ENCODE measurements at regions not wholly inside any gene's neighbourhood (a gene's known extent, or its start where the extent isn't known, plus 50 kb on each side); places are given as distances from the start of the nearest gene placed in this dataset.

- H2AFZ ChIP-seq (ENCODE audit: low read length) = no peak overlapping the region
- intact Hi-C loops (cut with micrococcal nuclease; ENCODE audit: unreplicated experiment) = no loop called here
These were observed 136.5 kb upstream of the TBL1XR1 start for GRCh38 chr3:177333533-177334520.

GRCh38 chr3:177334803-177335202 lies 137.5 kb upstream of the TBL1XR1 start:
- no TSS peak for BruUV-seq (replicated peaks)
- ChIA-PET CTCF (ENCODE audit: low intra/inter-chr PET ratio, low total read pairs) (no interaction called here), POLR2A (no interaction called here)
- Histone ChIP-seq H3K79me2 (ENCODE audit: insufficient read depth, low read length) (no peaks in the 10 kb centered on the region), H2AFZ (ENCODE audit: low read length) (no peak overlapping the region), H3K36me3 (replicated peaks in 1 of 2; ENCODE audit: control insufficient read depth in 1 of 2, insufficient read depth in 2 of 2, low read length in 2 of 2) (no peaks in the 10 kb centered on the region), H3K4me1 (ENCODE audit: insufficient read depth, low read length) (peaks cover 62% of the 10 kb centered on the region), H3K27ac (ENCODE audit: extremely low read length, insufficient read depth, low read length) (no peak overlapping the region), H4K20me1 (ENCODE audit: insufficient read depth, low read length) (no peaks in the 10 kb centered on the region), H3K4me3 (replicated peaks in 1 of 3; ENCODE audit: insufficient read depth in 1 of 3, low read depth in 2 of 3, low read length in 3 of 3) (no peak overlapping the region), H3K9ac (ENCODE audit: insufficient read depth, low read depth, low read length) (no peak overlapping the region), H3K4me2 (ENCODE audit: low read depth, low read length) (no peak overlapping the region), H3K9me3 (ENCODE audit: low read length) (no peaks in the 10 kb centered on the region), H3K27me3 (ENCODE audit: control insufficient read depth in 1 of 2, insufficient read depth in 2 of 2, low read length in 2 of 2) (no peaks in the 10 kb centered on the region)
- intact Hi-C loops (cut with micrococcal nuclease; ENCODE audit: unreplicated experiment) = no loop called here
- no peak for ATAC-seq
- FAIRE-seq = no peak
- no peak for DNase-seq (ENCODE audit: low spot score)
- WGBS (ENCODE audit: low lambda C conversion rate) = 77% methylated on average over 5 of the region's 5 CpGs
- TF ChIP-seq SYNCRIP (IDR thresholded peaks at IDR 0.05; ENCODE audit: insufficient read depth, low read depth, low read length) = no peak
- in situ Hi-C loops (cut with HindIII; ENCODE audit: extremely low pct_ligation_motif_present, low pct_unique_long_range_greater_than_20kb) = no loop called here

More at GRCh38 chr3:177333533-177334520, 136.5 kb upstream of the TBL1XR1 start:
- FAIRE-seq (no peak), DNase-seq (ENCODE audit: low spot score) (no peak), ATAC-seq (peak; percentile 52)
- H3K9me3 ChIP-seq (ENCODE audit: low read length) = no peaks in the 10 kb centered on the region
- ChIA-PET POLR2A (no interaction called here), CTCF (ENCODE audit: low intra/inter-chr PET ratio, low total read pairs) (no interaction called here)
- no peak overlapping the region for H3K27ac ChIP-seq (ENCODE audit: extremely low read length, insufficient read depth, low read length)
- no TSS peak for BruUV-seq (replicated peaks)
- peaks cover 54% of the 10 kb centered on the region for H3K4me1 ChIP-seq (ENCODE audit: insufficient read depth, low read length)
- H4K20me1 ChIP-seq (ENCODE audit: insufficient read depth, low read length) = no peaks in the 10 kb centered on the region
- 31% methylated on average over 6 of the region's 7 CpGs for WGBS (ENCODE audit: low lambda C conversion rate)
- TF ChIP-seq THRA (CRISPR knock-in tag; IDR thresholded peaks at IDR 0.05; ENCODE audit: borderline replicate concordance) = peak; percentile 62; the same call in 1 of the 2 replicates
- TF ChIP-seq ZNF557 (CRISPR knock-in tag; IDR thresholded peaks at IDR 0.05) = no peak
- in situ Hi-C loops (cut with HindIII; ENCODE audit: extremely low pct_ligation_motif_present, low pct_unique_long_range_greater_than_20kb) = no loop called here
- no peak overlapping the region for H3K4me3 ChIP-seq (replicated peaks in 1 of 3; ENCODE audit: insufficient read depth in 1 of 3, low read depth in 2 of 3, low read length in 3 of 3)
- peak overlapping the region; percentile 16; the same call in 1 of the 2 replicates for H3K4me2 ChIP-seq (ENCODE audit: low read depth, low read length)
- no peak overlapping the region for H3K9ac ChIP-seq (ENCODE audit: insufficient read depth, low read depth, low read length)
- no peaks in the 10 kb centered on the region for H3K36me3 ChIP-seq (replicated peaks in 1 of 2; ENCODE audit: control insufficient read depth in 1 of 2, insufficient read depth in 2 of 2, low read length in 2 of 2)
- no peaks in the 10 kb centered on the region for H3K27me3 ChIP-seq (ENCODE audit: control insufficient read depth in 1 of 2, insufficient read depth in 2 of 2, low read length in 2 of 2)
- no peaks in the 10 kb centered on the region for H3K79me2 ChIP-seq (ENCODE audit: insufficient read depth, low read length)
